GM19395 (cell line): ENCODE measurements at regions not wholly inside any gene's neighbourhood (a gene's known extent, or its start where the extent isn't known, plus 50 kb on each side); places are given as distances from the start of the nearest gene placed in this dataset.
A peak's percentile ranks its signal among the peaks of the same experiment; 100 is the strongest.

Source experiments
- ATAC-seq: cut with Tn5 transposase; IDR thresholded peaks from one replicate; pipeline ENCODE4 v1.9.1; 2021; ENCODE audit warnings: mild to moderate bottlenecking, moderate library complexity; ENCODE audit not compliant: unreplicated experiment

DNA sequence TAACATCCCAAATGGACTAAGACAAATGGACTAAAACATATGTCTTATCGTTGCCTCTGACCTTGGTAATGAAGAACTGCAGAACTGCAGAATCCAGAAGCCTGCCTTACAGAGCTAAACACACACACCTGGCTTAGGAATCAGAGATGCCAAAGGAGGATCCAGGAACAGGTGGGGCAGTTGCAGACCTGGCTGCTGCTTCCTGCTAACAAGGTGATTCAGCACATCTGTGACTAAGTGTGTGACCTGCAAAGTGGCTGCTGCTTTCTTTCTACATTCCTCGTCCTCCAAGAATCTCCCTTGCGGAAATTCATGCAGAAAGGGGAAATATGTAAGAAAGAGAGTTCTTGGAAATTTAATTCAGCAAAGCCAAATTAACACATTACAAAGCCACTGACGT is 96.8 kb upstream of the NLGN4X start:
- no peak for ATAC-seq

DNA sequence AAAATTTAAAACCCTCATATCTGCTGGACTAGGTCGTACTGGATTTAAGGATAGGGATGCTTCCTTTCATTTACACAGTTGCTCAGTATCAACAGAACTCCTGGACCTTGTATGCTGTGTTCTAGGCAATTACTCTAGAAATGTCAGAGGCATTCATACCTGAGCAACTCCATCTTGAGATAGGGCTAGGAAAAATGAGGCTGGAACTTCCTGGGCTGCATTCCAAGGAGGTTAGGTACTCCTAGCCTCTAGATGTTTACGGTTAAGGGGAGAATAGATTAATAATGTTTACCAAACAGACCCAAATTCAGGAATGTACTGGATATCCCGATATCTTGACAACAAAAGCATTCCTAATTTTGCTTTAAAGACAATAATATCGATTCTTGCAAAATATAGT is 84.7 kb upstream of the NLGN4X start:
- ATAC-seq: no peak

DNA sequence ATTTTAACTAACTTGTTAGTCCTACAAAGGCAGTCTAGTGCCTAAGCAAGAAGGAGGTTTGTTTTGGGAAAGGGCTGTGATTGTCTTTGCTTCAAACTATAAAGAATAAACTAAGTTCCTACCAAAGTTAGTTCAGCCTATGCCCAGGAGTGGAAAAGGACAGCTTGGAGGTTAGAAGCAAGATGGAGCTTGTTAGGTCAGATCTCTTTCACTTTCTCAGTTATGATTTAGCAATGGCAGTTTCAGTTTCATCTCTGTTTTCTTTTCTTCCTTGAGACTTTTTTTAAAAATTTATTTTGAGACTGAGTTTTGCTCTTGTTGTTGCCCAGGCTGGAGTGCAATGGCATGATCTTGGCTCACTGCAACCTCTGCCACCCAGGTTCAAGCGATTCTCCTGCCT is 82.9 kb upstream of the NLGN4X start:
- ATAC-seq: peak; percentile 79

DNA sequence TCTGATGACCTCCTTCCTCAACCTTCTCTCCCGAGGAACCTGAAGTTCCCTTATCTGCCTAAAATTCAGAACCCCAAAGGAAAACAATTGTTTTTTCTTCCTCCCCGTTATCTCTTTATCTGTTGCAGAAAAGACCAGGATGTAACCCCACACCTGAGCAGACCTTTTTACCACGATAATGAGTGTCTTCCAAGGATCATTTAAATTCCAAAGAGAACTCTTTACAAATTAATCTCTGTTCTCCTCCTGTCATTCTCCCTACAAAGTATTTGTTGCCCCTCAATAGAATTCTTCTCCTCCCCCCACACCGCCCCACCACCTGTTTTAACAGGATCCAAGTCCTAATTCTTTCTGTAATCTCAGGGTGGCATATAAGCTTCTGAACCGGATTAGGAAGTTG is 78.5 kb upstream of the NLGN4X start:
- ATAC-seq: no peak

DNA sequence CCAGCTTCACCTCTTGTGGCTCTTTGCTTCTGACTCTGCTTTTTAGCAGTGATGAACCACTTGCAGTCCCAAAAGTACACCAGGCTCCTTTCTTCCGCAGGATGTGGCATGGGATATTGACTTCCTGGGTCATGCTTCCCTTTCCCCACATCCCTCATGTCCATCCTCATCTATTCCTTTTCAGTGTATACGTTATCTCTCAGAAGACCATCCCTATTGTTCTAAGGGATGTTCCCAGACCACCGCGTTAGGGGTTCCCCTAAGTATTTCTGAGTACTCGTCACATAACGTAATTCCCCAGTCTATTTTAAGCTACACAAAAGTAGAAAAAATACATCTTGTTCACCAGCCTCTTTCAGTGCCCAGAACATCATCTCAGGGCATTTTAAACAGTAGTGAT is 71.1 kb upstream of the NLGN4X start:
- no peak for ATAC-seq

DNA sequence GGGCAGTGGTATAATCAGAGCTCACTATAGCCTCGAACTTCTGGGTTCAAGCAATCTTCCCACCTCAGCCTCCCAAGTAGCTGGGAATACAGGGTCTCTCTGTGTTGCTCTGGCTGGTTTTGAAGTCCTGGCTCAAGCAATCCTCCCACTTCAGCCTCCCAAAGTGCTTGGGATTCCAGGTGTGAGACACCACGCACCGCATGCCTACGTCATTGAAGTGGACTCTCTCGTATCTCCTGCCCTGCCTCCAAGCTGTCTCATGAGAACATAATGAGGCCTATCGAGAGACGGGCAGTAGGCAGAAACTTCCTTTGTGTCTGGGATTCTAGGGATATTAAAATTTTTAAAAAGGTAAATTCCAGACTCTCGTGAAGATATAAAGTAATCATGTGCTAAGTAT is 65.0 kb upstream of the NLGN4X start:
- no peak for ATAC-seq

DNA sequence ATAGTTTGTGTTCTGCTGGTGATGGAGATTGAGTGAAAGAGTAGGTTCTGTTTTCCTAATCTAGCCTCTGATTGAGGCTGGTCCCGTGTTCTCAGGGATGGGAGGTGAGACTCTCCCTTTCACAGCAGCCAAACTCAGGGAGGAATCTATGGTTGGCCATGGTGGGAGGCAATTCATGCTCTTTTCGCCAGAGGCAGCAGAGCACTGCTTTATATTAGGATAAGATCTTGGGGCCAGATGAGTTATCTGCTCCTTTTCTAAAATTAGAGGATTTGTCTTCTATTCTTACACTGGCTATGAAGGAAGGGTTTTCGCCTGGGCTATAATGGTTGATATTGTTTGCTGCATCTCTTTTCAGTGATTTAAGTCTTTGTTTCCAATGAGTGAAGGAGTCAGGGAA is 63.9 kb upstream of the NLGN4X start:
- no peak for ATAC-seq

DNA sequence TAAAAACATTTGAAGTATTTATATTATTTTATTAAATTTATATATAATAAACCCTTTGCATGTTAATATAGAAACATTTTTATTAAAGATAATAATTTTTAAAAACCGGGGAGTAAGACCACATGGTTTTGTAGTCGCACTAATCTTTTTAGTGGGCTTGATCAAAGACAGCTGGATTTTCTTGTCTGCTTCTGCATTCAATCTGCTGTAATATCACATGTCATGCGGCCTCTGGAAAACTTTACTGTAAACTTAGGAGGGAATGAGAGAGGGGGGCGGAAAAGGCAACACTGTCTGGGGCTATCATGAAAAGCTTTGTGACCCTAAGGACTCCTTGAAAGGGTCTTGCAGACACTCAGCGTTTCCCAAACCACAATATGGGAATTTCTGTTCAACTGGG is 62.8 kb upstream of the NLGN4X start:
- no peak for ATAC-seq

DNA sequence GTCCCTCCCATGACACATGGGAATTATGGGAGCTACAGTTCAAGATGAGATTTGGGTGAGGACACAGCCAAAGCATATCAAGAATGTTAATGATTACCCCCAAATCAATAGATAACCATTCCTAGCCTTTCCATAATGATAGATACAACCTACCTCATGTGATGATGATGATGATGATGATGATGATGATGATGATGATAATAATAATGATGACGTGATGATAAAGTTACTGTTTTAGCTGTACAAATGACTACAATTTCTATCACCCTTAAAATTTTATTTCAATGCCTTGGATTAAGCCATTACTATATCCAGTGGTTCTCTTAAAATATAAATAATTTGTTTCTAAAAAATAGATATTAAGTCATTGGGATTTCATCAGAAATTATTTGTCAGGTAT is 55.2 kb upstream of the NLGN4X start:
- ATAC-seq: no peak

DNA sequence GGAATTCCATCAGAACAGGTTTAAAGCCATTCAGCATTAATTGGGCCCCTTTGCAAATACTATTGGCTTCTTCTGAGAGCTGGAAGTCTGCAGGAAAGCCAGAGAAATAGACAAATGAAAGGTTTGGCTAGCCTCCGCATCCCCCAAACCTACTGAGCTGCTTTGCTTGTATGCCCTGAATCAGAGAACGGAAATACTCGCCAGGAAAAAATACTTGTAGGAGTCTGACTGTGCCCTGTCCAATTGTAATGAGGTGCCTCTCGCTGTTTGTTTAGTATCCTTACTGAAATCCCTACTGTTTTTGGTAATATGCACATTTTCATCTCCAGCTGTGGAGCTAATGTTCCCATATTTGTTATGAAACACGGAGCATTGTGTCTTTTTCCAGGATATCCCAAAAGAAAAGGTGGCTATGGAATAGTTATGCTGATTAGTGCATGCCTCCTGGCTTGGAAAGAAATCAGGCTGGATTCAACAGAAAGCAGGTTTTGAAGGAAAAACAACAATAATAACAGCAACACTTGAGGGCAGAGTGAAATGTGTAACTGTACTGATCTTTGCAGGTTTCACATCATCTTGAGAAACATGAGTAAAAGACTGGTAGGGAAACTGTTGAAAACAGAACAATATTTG is 50.7 kb upstream of the NLGN4X start:
- no peak for ATAC-seq
